Cardiac fibroblast (primary cell): ENCODE measurements at regions not wholly inside any gene's neighbourhood (a gene's known extent, or its start where the extent isn't known, plus 50 kb on each side); places are given as distances from the start of the nearest gene placed in this dataset.

Experiments
- DNase-seq, 2 donors: peaks; one replicate each; pipeline versions ENCODE4 v3.0.0 to v3.0.0-alpha.2; 2010; ENCODE audit warnings: low read depth in 2 of 2
- H3K4me3 ChIP-seq, 2 donors: replicated peaks in 1 of 2; 1 replicate in 1 of 2; 2 replicates in 1 of 2; pipeline ENCODE4 v1.5.1; 2011; ENCODE audit warnings: low read depth in 2 of 2, low read length in 2 of 2, mild to moderate bottlenecking in 2 of 2, moderate library complexity in 1 of 2
- TF ChIP-seq, protein P1 (sequence below): IDR thresholded peaks from one replicate; pipeline ENCODE4 v1.5.1; 2011; ENCODE audit warnings: low read depth, mild to moderate bottlenecking, low read length, inconsistent platforms

DNA sequence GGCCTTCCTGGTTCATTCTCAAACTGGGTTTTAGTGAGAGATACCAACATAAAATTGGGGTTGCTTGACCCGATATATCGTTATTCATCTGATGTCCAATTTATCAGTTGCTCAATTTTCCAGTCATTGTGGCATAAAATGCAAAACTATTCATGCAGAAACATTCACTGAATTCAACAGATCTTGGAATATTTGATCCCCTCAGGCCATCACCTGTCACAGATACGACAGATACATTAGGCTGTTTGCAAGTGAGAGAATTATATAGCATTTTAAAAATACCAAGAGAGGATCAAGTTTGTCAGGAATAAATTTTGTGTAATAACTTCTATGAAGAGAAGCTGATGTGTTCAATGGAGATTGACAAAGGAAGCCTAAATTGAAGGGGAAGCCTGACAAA is 67.1 kb downstream of the MAP10 start:
- TF ChIP-seq, protein P1, sequence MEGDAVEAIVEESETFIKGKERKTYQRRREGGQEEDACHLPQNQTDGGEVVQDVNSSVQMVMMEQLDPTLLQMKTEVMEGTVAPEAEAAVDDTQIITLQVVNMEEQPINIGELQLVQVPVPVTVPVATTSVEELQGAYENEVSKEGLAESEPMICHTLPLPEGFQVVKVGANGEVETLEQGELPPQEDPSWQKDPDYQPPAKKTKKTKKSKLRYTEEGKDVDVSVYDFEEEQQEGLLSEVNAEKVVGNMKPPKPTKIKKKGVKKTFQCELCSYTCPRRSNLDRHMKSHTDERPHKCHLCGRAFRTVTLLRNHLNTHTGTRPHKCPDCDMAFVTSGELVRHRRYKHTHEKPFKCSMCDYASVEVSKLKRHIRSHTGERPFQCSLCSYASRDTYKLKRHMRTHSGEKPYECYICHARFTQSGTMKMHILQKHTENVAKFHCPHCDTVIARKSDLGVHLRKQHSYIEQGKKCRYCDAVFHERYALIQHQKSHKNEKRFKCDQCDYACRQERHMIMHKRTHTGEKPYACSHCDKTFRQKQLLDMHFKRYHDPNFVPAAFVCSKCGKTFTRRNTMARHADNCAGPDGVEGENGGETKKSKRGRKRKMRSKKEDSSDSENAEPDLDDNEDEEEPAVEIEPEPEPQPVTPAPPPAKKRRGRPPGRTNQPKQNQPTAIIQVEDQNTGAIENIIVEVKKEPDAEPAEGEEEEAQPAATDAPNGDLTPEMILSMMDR = no peak
- DNase-seq = no peak
- H3K4me3 ChIP-seq = no peak overlapping the region

GRCh38 chr1:232872738-232873137 is 67.5 kb downstream of the MAP10 start:
- H3K4me3 ChIP-seq = no peak overlapping the region
- TF ChIP-seq, protein P1 = no peak
- DNase-seq = no peak

DNA sequence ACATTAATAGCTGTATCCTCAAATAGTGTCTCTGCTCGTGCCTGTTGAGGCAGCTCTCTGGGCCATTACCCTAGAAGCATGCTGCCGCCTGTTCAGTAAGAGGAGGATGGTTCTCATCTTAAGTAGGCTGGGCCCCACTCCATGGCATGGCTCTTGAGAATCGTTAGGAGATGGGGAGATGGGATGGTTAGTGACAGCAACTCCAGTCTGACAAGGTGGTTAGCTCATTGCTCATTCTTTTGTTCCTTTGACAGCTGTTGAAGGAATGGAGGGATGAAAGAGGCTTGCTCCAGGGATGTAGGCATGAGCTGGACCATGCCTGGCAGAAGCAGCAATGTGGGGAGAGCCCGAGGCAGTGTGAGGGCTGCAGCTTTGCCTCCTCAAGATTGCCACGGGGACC is 68.2 kb downstream of the MAP10 start:
- DNase-seq = no peak
- H3K4me3 ChIP-seq = no peak overlapping the region
- TF ChIP-seq, protein P1 = no peak

DNA sequence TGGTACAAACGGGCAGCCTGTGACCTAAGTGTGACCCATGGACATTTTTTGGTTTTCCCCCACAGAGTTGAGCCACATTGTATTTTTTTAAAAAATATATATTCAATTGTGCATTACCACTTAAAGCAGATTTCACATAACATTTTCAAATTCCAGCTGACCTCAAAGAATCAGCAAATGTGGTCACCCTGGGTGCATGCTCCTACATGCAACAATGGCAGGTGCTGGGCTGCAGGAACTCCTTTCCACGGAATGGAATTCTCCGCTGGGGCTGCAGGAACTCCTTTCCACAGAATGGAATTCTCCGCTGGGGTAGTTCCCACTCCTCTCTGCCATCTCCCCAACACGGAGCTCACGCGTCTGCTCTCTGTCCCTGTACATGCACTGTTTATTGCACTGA is 68.7 kb downstream of the MAP10 start:
- no peak for DNase-seq
- H3K4me3 ChIP-seq = no peak overlapping the region
- TF ChIP-seq, protein P1 = no peak

GRCh38 chr1:232875536-232875935 is 70.3 kb downstream of the MAP10 start:
- peak in 1 of 2 donors; percentile 33 for DNase-seq
- TF ChIP-seq, protein P1 = no peak
- H3K4me3 ChIP-seq = no peak overlapping the region

- no peak for DNase-seq
Measured at GRCh38 chr1:232876506-232877364, 71.5 kb downstream of the MAP10 start.

More at GRCh38 chr1:232876506-232877364, 71.5 kb downstream of the MAP10 start:
- TF ChIP-seq, protein P1 = no peak
- H3K4me3 ChIP-seq = no peak overlapping the region
